Stimulated activated CD8-positive, alpha-beta memory T cell treated with anti-CD3 and anti-CD28 coated beads, Interleukin-7, amount 100 ng/mL, for 48 hours (primary cell): ENCODE measurements at regions not wholly inside any gene's neighbourhood (a gene's known extent, or its start where the extent isn't known, plus 50 kb on each side); places are given as distances from the start of the nearest gene placed in this dataset.

Experiments
- DNase-seq, 2 donors: peaks; one replicate each; pipeline ENCODE4 v3.0.0-alpha.2; 2020; ENCODE audit warnings: low read depth in 1 of 2; ENCODE audit errors: extremely low read depth in 1 of 2

DNA sequence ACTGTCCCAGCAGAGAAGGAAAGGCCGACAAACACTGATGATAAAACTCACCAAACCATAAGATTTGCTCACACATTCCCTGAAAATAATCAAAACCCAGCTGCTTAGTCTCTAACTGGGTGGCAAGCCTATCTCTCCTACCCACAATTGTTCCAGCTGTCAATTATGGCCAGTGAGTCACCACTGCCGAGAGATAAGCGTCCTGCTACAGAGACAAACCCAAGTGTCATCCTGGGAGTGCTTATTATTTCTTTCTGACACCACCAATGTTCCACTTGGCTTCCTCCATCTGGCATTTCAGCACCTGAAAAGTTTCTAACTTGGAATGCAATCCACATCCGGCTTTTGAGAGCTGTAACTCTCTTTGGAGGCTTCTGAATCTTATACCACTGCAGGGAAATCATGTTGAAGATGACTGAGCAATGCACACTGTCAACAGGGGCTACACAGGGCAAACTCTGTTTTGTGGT is 51.5 kb upstream of the VAV3 start:
- DNase-seq, result peak in 1 of 2 donors; percentile 5
